Keratinocyte (primary cell): ENCODE measurements at regions not wholly inside any gene's neighbourhood (a gene's known extent, or its start where the extent isn't known, plus 50 kb on each side); places are given as distances from the start of the nearest gene placed in this dataset.

Experiments
- EZH2 ChIP-seq: IDR thresholded peaks from one replicate; pipeline ENCODE4 v1.6.1; 2012; ENCODE audit warnings: inconsistent platforms, mild to moderate bottlenecking, low read length, moderate library complexity
- TF ChIP-seq, protein P1 (sequence below), 3 experiments: IDR thresholded peaks in 1 of 3; conservative IDR thresholded peaks in 1 of 3; optimal IDR thresholded peaks in 1 of 3; 2 replicates in 2 of 3; 3 replicates in 1 of 3; pipeline versions ENCODE3 to v1.5.1; 2011; ENCODE audit warnings: low read length in 3 of 3, mild to moderate bottlenecking in 3 of 3, moderate library complexity in 2 of 3, control low read depth in 1 of 3, inconsistent platforms in 1 of 3; ENCODE audit not compliant: insufficient read depth in 2 of 3; ENCODE audit errors: extremely low read depth in 1 of 3

DNA sequence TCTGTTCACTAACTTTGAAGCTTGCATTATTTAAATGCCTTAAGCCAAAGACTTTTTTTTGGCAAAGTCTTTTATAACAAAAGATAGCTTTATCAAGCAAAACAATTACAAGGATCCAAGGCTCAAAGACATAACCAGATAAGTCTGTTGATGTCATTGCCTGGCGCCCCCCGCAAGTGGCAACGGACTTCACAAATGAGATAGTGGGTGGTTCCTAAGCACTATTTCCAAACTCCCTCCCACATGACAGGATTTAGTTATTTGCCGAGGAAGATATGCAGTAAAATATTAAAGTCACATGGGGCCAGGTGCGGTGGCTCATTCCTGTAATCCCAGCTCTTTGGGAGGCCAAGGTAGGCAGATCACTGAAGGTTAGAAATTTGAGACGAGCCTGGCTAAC, 194.2 kb upstream of the DDI1 start:
- TF ChIP-seq, protein P1, sequence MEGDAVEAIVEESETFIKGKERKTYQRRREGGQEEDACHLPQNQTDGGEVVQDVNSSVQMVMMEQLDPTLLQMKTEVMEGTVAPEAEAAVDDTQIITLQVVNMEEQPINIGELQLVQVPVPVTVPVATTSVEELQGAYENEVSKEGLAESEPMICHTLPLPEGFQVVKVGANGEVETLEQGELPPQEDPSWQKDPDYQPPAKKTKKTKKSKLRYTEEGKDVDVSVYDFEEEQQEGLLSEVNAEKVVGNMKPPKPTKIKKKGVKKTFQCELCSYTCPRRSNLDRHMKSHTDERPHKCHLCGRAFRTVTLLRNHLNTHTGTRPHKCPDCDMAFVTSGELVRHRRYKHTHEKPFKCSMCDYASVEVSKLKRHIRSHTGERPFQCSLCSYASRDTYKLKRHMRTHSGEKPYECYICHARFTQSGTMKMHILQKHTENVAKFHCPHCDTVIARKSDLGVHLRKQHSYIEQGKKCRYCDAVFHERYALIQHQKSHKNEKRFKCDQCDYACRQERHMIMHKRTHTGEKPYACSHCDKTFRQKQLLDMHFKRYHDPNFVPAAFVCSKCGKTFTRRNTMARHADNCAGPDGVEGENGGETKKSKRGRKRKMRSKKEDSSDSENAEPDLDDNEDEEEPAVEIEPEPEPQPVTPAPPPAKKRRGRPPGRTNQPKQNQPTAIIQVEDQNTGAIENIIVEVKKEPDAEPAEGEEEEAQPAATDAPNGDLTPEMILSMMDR (optimal IDR thresholded peaks at IDR 0.05 in 1 of 3, IDR thresholded peaks at IDR 0.05 in 1 of 3, conservative IDR thresholded peaks at IDR 0.05 in 1 of 3; ENCODE audit: extremely low read depth in 1 of 3, insufficient read depth in 2 of 3, low read length in 3 of 3) = no peak
- no peak for TF ChIP-seq EZH2
